SK-N-SH treated with all-trans-retinoic acid at 6 μM for 48 hours (cell line): ENCODE measurements at regions not wholly inside any gene's neighbourhood (a gene's known extent, or its start where the extent isn't known, plus 50 kb on each side); places are given as distances from the start of the nearest gene placed in this dataset.

Experiments
- BACH2 ChIP-seq: fragments of 250-450 bp; sonication (Bioruptor Pico); IDR thresholded peaks from 2 replicates; pipeline ENCODE4 v1.9.0; 2021; ENCODE audit warnings: mild to moderate bottlenecking, borderline replicate concordance
- CSDC2 ChIP-seq: fragments of 250-450 bp; sonication (Bioruptor Pico); IDR thresholded peaks from 2 replicates; pipeline ENCODE4 v1.5.0; 2020; ENCODE audit warnings: mild to moderate bottlenecking, moderate library complexity
- ESRRG ChIP-seq: fragments of 250-450 bp; sonication (Bioruptor Pico); IDR thresholded peaks from 2 replicates; pipeline ENCODE4 v1.6.1; 2021; ENCODE audit warnings: mild to moderate bottlenecking
- GLIS3 ChIP-seq: fragments of 250-450 bp; sonication (Bioruptor Pico); IDR thresholded peaks from 2 replicates; pipeline ENCODE4 v1.5.0; 2020; ENCODE audit warnings: mild to moderate bottlenecking, moderate library complexity
- OSR1 ChIP-seq: fragments of 250-450 bp; sonication (Bioruptor Pico); IDR thresholded peaks from 2 replicates; pipeline ENCODE4 v1.8.0; 2022; ENCODE audit warnings: moderate library complexity, mild to moderate bottlenecking, inconsistent platforms
- RARB ChIP-seq: fragments of 250-450 bp; sonication (Bioruptor Pico); IDR thresholded peaks from 2 replicates; pipeline ENCODE4 v1.8.0; 2021; ENCODE audit warnings: mild to moderate bottlenecking, moderate library complexity
- SNAI2 ChIP-seq: fragments of 250-450 bp; sonication (Bioruptor Pico); IDR thresholded peaks from 2 replicates; pipeline ENCODE4 v1.5.0; 2020; ENCODE audit warnings: mild to moderate bottlenecking, moderate library complexity
- ZC3H10 ChIP-seq: fragments of 250-450 bp; sonication (Bioruptor Pico); IDR thresholded peaks from 2 replicates; pipeline ENCODE4 v1.5.1; 2021; ENCODE audit warnings: mild to moderate bottlenecking, moderate library complexity
- ZFP3 ChIP-seq: fragments of 250-450 bp; sonication (Bioruptor Pico); IDR thresholded peaks from 2 replicates; pipeline ENCODE4 v1.5.0; 2020; ENCODE audit warnings: mild to moderate bottlenecking, moderate library complexity
- ZFP30 ChIP-seq: fragments of 450-650 bp; formaldehyde crosslinking; IDR thresholded peaks from 2 replicates; pipeline ENCODE4 v1.5.0; 2022; ENCODE audit warnings: mild to moderate bottlenecking, moderate library complexity
- TF ChIP-seq, protein P1 (sequence below): fragments of 250-450 bp; sonication (Bioruptor Pico); IDR thresholded peaks from 2 replicates; pipeline ENCODE4 v1.5.1; 2020; ENCODE audit warnings: low read depth, mild to moderate bottlenecking, moderate library complexity
- TF ChIP-seq, protein P2 (sequence below): fragments of 250-450 bp; sonication (Bioruptor Pico); IDR thresholded peaks from 2 replicates; pipeline ENCODE4 v1.8.0; 2020; ENCODE audit warnings: mild to moderate bottlenecking, moderate library complexity, borderline replicate concordance

DNA sequence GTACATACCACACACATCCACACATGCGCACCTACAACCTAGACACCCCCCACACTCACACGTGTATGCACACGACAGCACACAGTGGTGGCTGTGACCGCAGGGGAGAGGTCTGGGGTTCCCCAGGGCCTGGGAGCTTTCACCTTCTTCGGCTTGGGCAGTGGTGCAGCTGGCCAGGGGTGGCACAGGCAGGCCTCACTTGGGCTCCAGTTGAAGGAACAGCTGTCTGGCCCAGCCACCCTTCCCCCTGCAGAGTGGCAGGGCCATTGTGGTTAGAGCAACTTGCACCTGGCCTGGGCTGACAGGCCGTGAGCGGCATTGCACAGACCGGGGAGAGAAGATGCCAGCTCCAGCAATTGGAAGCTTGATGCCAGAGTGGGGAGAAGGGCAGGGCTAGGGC, 114.5 kb upstream of the GSE1 start:
- TF ChIP-seq SNAI2 (CRISPR knock-in tag) (no peak), OSR1 (CRISPR knock-in tag) (no peak), ZC3H10 (CRISPR knock-in tag) (no peak), RARB (no peak), BACH2 (CRISPR knock-in tag) (no peak), ZFP30 (CRISPR knock-in tag) (no peak), GLIS3 (CRISPR knock-in tag) (no peak), ZFP3 (CRISPR knock-in tag) (no peak), ESRRG (CRISPR knock-in tag) (no peak), CSDC2 (CRISPR knock-in tag) (no peak)
- TF ChIP-seq, protein P1, sequence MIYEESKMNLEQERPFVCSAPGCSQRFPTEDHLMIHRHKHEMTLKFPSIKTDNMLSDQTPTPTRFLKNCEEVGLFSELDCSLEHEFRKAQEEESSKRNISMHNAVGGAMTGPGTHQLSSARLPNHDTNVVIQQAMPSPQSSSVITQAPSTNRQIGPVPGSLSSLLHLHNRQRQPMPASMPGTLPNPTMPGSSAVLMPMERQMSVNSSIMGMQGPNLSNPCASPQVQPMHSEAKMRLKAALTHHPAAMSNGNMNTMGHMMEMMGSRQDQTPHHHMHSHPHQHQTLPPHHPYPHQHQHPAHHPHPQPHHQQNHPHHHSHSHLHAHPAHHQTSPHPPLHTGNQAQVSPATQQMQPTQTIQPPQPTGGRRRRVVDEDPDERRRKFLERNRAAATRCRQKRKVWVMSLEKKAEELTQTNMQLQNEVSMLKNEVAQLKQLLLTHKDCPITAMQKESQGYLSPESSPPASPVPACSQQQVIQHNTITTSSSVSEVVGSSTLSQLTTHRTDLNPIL (CRISPR knock-in tag) = no peak
- TF ChIP-seq, protein P2, sequence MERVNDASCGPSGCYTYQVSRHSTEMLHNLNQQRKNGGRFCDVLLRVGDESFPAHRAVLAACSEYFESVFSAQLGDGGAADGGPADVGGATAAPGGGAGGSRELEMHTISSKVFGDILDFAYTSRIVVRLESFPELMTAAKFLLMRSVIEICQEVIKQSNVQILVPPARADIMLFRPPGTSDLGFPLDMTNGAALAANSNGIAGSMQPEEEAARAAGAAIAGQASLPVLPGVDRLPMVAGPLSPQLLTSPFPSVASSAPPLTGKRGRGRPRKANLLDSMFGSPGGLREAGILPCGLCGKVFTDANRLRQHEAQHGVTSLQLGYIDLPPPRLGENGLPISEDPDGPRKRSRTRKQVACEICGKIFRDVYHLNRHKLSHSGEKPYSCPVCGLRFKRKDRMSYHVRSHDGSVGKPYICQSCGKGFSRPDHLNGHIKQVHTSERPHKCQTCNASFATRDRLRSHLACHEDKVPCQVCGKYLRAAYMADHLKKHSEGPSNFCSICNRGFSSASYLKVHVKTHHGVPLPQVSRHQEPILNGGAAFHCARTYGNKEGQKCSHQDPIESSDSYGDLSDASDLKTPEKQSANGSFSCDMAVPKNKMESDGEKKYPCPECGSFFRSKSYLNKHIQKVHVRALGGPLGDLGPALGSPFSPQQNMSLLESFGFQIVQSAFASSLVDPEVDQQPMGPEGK (CRISPR knock-in tag) = no peak
